Prostate gland (tissue), 2 donors: ENCODE measurements at regions not wholly inside any gene's neighbourhood (a gene's known extent, or its start where the extent isn't known, plus 50 kb on each side); places are given as distances from the start of the nearest gene placed in this dataset.

Experiments
- DNase-seq: peaks from one replicate; pipeline ENCODE4 v3.0.0-alpha.2; 2019; ENCODE audit warnings: low spot score
- H3K27ac ChIP-seq, 2 donors: fragments of 200-600 bp; sonication (generic); 2 replicates each; pipeline ENCODE4 v1.5.1; 2017 to 2019
- H3K27me3 ChIP-seq: fragments of 200-600 bp; sonication (generic); replicated peaks from 2 replicates; pipeline ENCODE4 v1.5.1; 2019; ENCODE audit not compliant: insufficient read depth
- H3K36me3 ChIP-seq, 2 donors: fragments of 200-600 bp; sonication (generic); 1 replicate in 1 of 2; 2 replicates in 1 of 2; pipeline versions ENCODE4 v1.5.1 to v1.8.1; 2017 to 2019
- H3K4me1 ChIP-seq: fragments of 200-600 bp; sonication (generic); replicated peaks from 2 replicates; pipeline ENCODE4 v1.5.1; 2019
- H3K4me3 ChIP-seq, 2 donors: fragments of 200-600 bp; sonication (generic); 2 replicates each; pipeline ENCODE4 v1.5.1; 2017 to 2019
- H3K9me3 ChIP-seq: fragments of 200-600 bp; sonication (generic); 2 replicates; pipeline ENCODE4 v1.5.1; 2017
- POLR2A ChIP-seq: fragments of 450-650 bp; IDR thresholded peaks from one replicate; pipeline ENCODE4 v1.6.1; 2016; ENCODE audit warnings: antibody characterized with exemption, mild to moderate bottlenecking
- POLR2AphosphoS5 ChIP-seq: sonication (generic); formaldehyde crosslinking; IDR thresholded peaks from one replicate; pipeline ENCODE4 v1.6.1; 2017; ENCODE audit warnings: antibody characterized with exemption
- WGBS: methylation state at CpG from one replicate; pipeline ENCODE4 v1.1.5; 2018; 5-methylcytosine and 5-hydroxymethylcytosine counted together
- intact Hi-C: fragments of 100-400 bp; cut with DNase I; formaldehyde crosslinking; loops from one replicate; pipeline ENCODE4 v1.14.2; 2022
- TF ChIP-seq, protein P1 (sequence below), 4 experiments: fragments of 200-600 bp in 2 of 4; fragments of 450-650 bp in 2 of 4; sonication (generic) in 2 of 4; IDR thresholded peaks; 1 replicate in 3 of 4; 2 replicates in 1 of 4; pipeline ENCODE4 v1.5.1; 2016 to 2019; ENCODE audit warnings: antibody characterized with exemption in 4 of 4, mild to moderate bottlenecking in 2 of 4, moderate library complexity in 2 of 4

DNA sequence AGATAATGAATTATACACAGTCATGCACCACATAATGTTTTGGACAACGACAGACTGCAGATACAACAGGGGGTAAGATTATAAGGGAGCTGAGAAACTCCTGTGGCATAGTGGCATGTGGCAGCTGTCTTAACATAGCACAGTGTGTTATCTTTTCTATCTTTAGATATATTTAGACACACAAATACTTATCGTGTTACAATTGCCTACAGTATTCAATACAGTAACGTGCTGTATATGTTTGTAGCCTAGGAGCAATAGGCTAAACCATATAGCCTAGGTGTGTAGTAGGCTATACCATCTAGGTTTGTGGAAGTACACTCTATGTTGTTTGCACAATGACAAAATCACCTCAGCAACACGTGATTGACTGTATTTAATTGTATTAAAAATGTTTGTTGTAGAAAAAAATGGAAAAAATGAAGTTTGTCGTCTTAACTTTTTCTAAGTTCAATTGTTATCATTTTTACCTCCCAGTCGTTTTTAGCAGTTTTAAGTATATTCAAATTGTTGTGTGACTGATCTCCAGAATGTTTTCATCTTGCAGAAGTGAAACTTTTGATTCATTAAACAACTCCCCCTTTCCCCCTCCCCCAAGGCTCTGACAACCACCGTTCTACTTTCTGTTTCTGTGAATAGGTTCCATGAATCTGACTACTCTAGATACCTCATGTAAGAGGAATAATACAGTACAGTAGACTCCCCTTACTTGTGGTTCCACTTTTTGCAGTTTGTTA is 351.0 kb upstream of the B3GALT2 start:
- no peak for TF ChIP-seq POLR2A
- no peak for TF ChIP-seq POLR2AphosphoS5
- TF ChIP-seq, protein P1, sequence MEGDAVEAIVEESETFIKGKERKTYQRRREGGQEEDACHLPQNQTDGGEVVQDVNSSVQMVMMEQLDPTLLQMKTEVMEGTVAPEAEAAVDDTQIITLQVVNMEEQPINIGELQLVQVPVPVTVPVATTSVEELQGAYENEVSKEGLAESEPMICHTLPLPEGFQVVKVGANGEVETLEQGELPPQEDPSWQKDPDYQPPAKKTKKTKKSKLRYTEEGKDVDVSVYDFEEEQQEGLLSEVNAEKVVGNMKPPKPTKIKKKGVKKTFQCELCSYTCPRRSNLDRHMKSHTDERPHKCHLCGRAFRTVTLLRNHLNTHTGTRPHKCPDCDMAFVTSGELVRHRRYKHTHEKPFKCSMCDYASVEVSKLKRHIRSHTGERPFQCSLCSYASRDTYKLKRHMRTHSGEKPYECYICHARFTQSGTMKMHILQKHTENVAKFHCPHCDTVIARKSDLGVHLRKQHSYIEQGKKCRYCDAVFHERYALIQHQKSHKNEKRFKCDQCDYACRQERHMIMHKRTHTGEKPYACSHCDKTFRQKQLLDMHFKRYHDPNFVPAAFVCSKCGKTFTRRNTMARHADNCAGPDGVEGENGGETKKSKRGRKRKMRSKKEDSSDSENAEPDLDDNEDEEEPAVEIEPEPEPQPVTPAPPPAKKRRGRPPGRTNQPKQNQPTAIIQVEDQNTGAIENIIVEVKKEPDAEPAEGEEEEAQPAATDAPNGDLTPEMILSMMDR (IDR thresholded peaks at IDR 0.05) = no peak
- DNase-seq = no peak
- Histone ChIP-seq H3K4me3 (no peak overlapping the region), H3K9me3 (no peaks in the 10 kb centered on the region), H3K4me1 (no peaks in the 10 kb centered on the region), H3K27ac (no peak overlapping the region), H3K27me3 (no peaks in the 10 kb centered on the region), H3K36me3 (no peaks in the 10 kb centered on the region)
- WGBS = 51% methylated on average over 7 of the region's 7 CpGs
- intact Hi-C loops = no loop called here

GRCh38 chr1:193533853-193534252 is 347.4 kb upstream of the B3GALT2 start:
- 63% methylated on average over 6 of the region's 6 CpGs for whole genome bisulfite sequencing
- Histone ChIP-seq H3K36me3 (no peaks in the 10 kb centered on the region), H3K4me1 (no peaks in the 10 kb centered on the region), H3K27me3 (no peaks in the 10 kb centered on the region), H3K9me3 (no peaks in the 10 kb centered on the region), H3K4me3 (no peak overlapping the region), H3K27ac (no peak overlapping the region)
- intact Hi-C loops = no loop called here
- DNase-seq = no peak
- TF ChIP-seq POLR2A (no peak), POLR2AphosphoS5 (no peak)
- TF ChIP-seq, protein P1 (IDR thresholded peaks at IDR 0.05) = no peak

GRCh38 chr1:193525917-193526710 is 339.7 kb upstream of the B3GALT2 start:
- Histone ChIP-seq H3K4me1 (no peaks in the 10 kb centered on the region), H3K36me3 (no peaks in the 10 kb centered on the region), H3K9me3 (no peaks in the 10 kb centered on the region), H3K4me3 (no peak overlapping the region), H3K27ac (no peak overlapping the region), H3K27me3 (no peaks in the 10 kb centered on the region)
- DNase-seq = no peak
- WGBS = 64% methylated on average over 3 of the region's 3 CpGs
- TF ChIP-seq, protein P1 (IDR thresholded peaks at IDR 0.05) = no peak
- TF ChIP-seq POLR2AphosphoS5 = no peak
- TF ChIP-seq POLR2A = no peak
- intact Hi-C loops = no loop called here

- no peak overlapping the region for H3K4me3 ChIP-seq
- H3K4me1 ChIP-seq = no peaks in the 10 kb centered on the region
- intact Hi-C loops = no loop called here
- DNase-seq = no peak
- H3K27ac ChIP-seq = no peak overlapping the region
- no peaks in the 10 kb centered on the region for H3K9me3 ChIP-seq
- TF ChIP-seq POLR2A (no peak), POLR2AphosphoS5 (no peak)
- TF ChIP-seq, protein P1 (IDR thresholded peaks at IDR 0.05) = no peak
- H3K36me3 ChIP-seq = no peaks in the 10 kb centered on the region
- H3K27me3 ChIP-seq = no peaks in the 10 kb centered on the region
Measured at GRCh38 chr1:193525411-193525810, 339.0 kb upstream of the B3GALT2 start.

DNA sequence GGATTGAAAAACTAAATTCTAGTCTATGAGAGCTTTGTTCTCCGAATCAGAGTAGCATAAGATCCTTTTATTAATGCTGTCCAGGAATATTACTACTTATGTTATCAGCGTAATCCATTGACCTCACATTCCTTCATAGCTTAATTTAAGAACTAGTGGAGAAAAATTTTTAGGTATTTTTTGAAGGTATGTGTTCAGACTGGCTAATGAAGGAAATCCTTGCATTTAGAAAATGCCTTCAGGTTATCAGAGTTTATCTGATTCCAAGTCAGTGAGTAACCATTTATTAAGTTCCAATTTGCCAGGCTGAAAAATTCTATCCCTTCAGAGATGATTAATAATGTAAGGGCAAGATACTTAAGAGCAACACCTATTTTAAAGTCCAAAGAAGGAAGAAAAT is 338.2 kb upstream of the B3GALT2 start:
- no peaks in the 10 kb centered on the region for H3K27me3 ChIP-seq
- H3K27ac ChIP-seq = no peak overlapping the region
- no peak overlapping the region for H3K4me3 ChIP-seq
- H3K9me3 ChIP-seq = no peaks in the 10 kb centered on the region
- intact Hi-C loops = no loop called here
- TF ChIP-seq POLR2A (no peak), POLR2AphosphoS5 (no peak)
- TF ChIP-seq, protein P1 (IDR thresholded peaks at IDR 0.05) = no peak
- DNase-seq = no peak
- H3K36me3 ChIP-seq = no peaks in the 10 kb centered on the region
- WGBS = 92% methylated on average over 2 of the region's 2 CpGs
- no peaks in the 10 kb centered on the region for H3K4me1 ChIP-seq
